Gastroesophageal sphincter (tissue), 4 donors: ENCODE measurements at regions not wholly inside any gene's neighbourhood (a gene's known extent, or its start where the extent isn't known, plus 50 kb on each side); places are given as distances from the start of the nearest gene placed in this dataset.

Experiments
- ATAC-seq: fragments of 150-250 bp; one replicate; pipeline ENCODE4 v1.9.1; 2016; ENCODE audit warnings: mild to moderate bottlenecking, moderate library complexity
- H3K27ac ChIP-seq, 4 donors: fragments of 200-600 bp; sonication (generic) in 3 of 4; 1 replicate in 3 of 4; 2 replicates in 1 of 4; pipeline ENCODE4 v1.5.1; 2016 to 2019
- H3K27me3 ChIP-seq: fragments of 200-600 bp; sonication (generic); one replicate; pipeline ENCODE4 v1.5.1; 2019
- H3K36me3 ChIP-seq, 2 donors: fragments of 200-600 bp; sonication (generic); one replicate each; pipeline ENCODE4 v1.5.1; 2019; ENCODE audit warnings: control low read depth in 1 of 2
- H3K4me1 ChIP-seq, 3 donors: fragments of 200-600 bp; sonication (generic); 1 replicate in 2 of 3; 2 replicates in 1 of 3; pipeline ENCODE4 v1.5.1; 2016 to 2019; ENCODE audit warnings: control low read depth in 2 of 3
- H3K4me3 ChIP-seq, 2 donors: fragments of 200-600 bp; sonication (generic); one replicate each; pipeline ENCODE4 v1.5.1; 2019; ENCODE audit warnings: mild to moderate bottlenecking in 1 of 2, moderate library complexity in 1 of 2
- H3K9me3 ChIP-seq, 3 donors: fragments of 200-600 bp; sonication (generic); one replicate each; pipeline ENCODE4 v1.5.1; 2017 to 2019; ENCODE audit warnings: control low read depth in 2 of 3
- EP300 ChIP-seq: sonication (generic); formaldehyde crosslinking; IDR thresholded peaks from one replicate; pipeline ENCODE4 v1.6.1; 2017; ENCODE audit warnings: antibody characterized with exemption, mild to moderate bottlenecking
- POLR2A ChIP-seq, 2 donors: fragments of 450-650 bp; IDR thresholded peaks; one replicate each; pipeline ENCODE4 v1.6.1; 2017; ENCODE audit warnings: antibody characterized with exemption in 2 of 2, mild to moderate bottlenecking in 2 of 2, moderate library complexity in 1 of 2
- POLR2AphosphoS5 ChIP-seq: sonication (generic); formaldehyde crosslinking; IDR thresholded peaks from one replicate; pipeline ENCODE4 v1.6.1; 2017; ENCODE audit warnings: antibody characterized with exemption
- WGBS, 2 donors: methylation state at CpG; one replicate each; pipeline ENCODE4 v1.1.5; 2018; ENCODE audit warnings: low coverage in 1 of 2; 5-methylcytosine and 5-hydroxymethylcytosine counted together
- TF ChIP-seq, protein P1 (sequence below), 4 experiments: fragments of 200-600 bp in 2 of 4; fragments of 450-650 bp in 2 of 4; sonication (generic) in 1 of 4; IDR thresholded peaks; one replicate each; pipeline ENCODE4 v1.5.1; 2017 to 2019; ENCODE audit warnings: antibody characterized with exemption in 4 of 4, mild to moderate bottlenecking in 2 of 4, moderate library complexity in 2 of 4

DNA sequence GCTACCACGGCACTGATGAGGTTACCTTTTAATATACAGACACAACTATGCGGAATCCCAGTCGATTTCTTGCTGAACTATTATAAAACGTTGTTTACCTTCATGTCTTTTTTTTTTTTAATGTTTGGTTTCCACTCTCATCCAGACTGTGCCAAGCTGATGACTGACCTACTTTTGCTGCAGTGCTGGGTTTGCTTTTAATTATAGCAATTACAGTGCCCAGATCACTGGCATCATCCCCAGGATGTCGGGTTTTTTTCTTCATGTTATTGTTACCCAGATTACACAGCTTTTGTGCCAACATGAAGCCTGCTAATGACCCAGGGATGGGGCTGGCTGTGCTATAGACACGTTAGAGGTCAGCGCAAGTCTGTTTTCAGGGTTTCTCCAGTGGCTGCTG is 294.0 kb upstream of the ATP10A start:
- Histone ChIP-seq H3K27ac (peak overlapping the region; percentile 70 to 78 (median 76)), H3K4me3 (no peak overlapping the region), H3K9me3 (peaks cover 0 to 9% (median 0%) of the 10 kb centered on the region in 3 donors), H3K27me3 (no peaks in the 10 kb centered on the region), H3K36me3 (no peaks in the 10 kb centered on the region), H3K4me1 (peaks cover 2 to 26% (median 2%) of the 10 kb centered on the region in 3 donors)
- ATAC-seq: peak; percentile 64
- 25 to 48% methylated on average over 4 to 7 of the region's 7 CpGs for WGBS, 2 donors
- TF ChIP-seq POLR2A (IDR thresholded peaks at IDR 0.05): no peak
- TF ChIP-seq POLR2AphosphoS5: peak; percentile 8

DNA sequence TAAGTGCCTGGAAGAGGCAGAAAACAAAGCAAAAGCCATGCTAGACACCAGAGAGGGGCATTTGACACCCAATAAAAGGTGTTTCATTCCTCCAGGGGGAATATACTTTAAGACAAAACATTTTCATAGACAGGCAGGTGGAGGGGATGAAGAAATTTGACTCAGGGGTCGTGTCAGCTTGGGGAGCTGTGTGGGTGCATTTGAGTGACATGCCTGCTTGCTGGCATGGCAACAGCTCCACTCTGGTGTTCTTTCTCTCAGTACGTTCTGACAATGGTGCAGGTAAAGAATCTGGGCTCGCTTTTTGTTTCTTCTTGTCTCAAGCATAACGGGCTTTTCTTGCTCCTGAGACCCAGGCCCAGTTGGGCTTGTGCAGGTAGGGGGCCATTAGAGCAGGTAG is 292.9 kb upstream of the ATP10A start:
- Histone ChIP-seq H3K36me3 (no peaks in the 10 kb centered on the region), H3K27me3 (no peaks in the 10 kb centered on the region), H3K27ac (peak overlapping the region in 3 of 4 donors; percentile 70 to 78 (median 75)), H3K4me1 (peaks cover 2 to 26% (median 2%) of the 10 kb centered on the region in 3 donors), H3K4me3 (no peak overlapping the region), H3K9me3 (peaks cover 0 to 9% (median 0%) of the 10 kb centered on the region in 3 donors)
- 72 to 76% methylated on average over 2 to 4 of the region's 4 CpGs for WGBS, 2 donors
- ATAC-seq: no peak
- TF ChIP-seq POLR2AphosphoS5: no peak
- no peak for TF ChIP-seq POLR2A (IDR thresholded peaks at IDR 0.05)
- TF ChIP-seq EP300: no peak
- TF ChIP-seq, protein P1, sequence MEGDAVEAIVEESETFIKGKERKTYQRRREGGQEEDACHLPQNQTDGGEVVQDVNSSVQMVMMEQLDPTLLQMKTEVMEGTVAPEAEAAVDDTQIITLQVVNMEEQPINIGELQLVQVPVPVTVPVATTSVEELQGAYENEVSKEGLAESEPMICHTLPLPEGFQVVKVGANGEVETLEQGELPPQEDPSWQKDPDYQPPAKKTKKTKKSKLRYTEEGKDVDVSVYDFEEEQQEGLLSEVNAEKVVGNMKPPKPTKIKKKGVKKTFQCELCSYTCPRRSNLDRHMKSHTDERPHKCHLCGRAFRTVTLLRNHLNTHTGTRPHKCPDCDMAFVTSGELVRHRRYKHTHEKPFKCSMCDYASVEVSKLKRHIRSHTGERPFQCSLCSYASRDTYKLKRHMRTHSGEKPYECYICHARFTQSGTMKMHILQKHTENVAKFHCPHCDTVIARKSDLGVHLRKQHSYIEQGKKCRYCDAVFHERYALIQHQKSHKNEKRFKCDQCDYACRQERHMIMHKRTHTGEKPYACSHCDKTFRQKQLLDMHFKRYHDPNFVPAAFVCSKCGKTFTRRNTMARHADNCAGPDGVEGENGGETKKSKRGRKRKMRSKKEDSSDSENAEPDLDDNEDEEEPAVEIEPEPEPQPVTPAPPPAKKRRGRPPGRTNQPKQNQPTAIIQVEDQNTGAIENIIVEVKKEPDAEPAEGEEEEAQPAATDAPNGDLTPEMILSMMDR (IDR thresholded peaks at IDR 0.05): no peak

DNA sequence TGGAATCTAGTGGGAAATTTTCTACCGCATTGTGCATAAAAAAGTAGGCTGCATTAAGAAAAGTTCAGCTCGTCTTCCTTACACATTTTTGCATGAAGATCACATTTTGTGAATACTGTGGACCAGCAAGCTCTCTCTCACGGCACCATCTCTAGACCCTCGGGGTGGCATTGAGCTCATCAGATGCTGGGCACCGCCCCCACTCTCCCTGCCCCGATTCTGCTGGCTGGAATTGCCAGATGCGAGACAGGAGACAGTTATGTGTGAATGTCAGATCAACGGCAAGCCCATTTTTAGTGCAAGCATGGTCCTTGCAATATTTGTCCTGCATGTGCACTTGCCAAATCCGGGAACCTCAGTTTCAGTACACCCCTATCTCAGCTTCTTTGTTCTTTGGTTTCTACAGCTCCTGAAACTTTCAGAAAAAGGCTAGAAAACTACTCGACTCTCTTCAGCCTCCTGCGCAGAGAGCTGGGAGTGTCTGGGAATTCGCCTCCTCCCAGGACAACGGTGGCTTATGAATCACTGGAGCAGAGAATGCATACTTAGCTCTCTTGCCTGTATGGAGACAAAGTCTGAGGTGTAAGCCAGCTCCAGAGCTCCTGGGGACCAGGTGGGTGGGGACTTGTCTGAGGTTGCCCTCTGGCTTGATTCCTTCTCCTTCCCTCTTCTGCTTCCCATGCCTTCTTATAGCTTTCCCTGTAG is 285.2 kb upstream of the ATP10A start:
- TF ChIP-seq, protein P1 (IDR thresholded peaks at IDR 0.05): no peak
- no peak for TF ChIP-seq EP300
- TF ChIP-seq POLR2A (IDR thresholded peaks at IDR 0.05): no peak
- no peak for TF ChIP-seq POLR2AphosphoS5

DNA sequence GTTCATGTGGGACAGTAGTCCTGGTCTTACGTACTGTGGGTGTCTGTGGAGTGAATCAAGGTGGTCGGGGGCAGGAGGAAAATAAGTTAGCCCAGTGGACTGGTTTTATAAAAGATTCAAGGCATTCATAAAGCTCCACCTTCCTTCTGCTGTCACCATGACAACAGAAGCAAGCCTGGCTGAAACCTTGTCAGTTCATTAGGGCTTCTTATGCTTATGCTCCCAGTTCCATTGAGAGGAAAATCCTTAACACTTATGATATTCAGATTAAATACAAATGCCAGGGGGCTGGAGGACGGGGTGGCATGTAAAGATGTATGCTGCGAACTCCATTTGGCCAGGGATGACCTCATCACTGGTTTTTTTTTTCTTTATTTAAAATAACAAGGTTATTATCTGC is 283.1 kb upstream of the ATP10A start:
- no peak for ATAC-seq
- no peaks in the 10 kb centered on the region for H3K9me3 ChIP-seq
- H3K4me1 ChIP-seq: peaks cover 0 to 10% (median 0%) of the 10 kb centered on the region in 3 donors
- 69 to 79% methylated on average over 4 of the region's 4 CpGs for WGBS, 2 donors
- TF ChIP-seq, protein P1 (IDR thresholded peaks at IDR 0.05): no peak
- no peak for TF ChIP-seq POLR2AphosphoS5
- no peak for TF ChIP-seq EP300
- TF ChIP-seq POLR2A (IDR thresholded peaks at IDR 0.05): no peak
- H3K27me3 ChIP-seq: no peaks in the 10 kb centered on the region
- no peak overlapping the region for H3K4me3 ChIP-seq
- no peaks in the 10 kb centered on the region for H3K36me3 ChIP-seq
- H3K27ac ChIP-seq: no peak overlapping the region

More for the DNA sequence above, 285.2 kb upstream of the ATP10A start:
- H3K4me1 ChIP-seq: no peaks in the 10 kb centered on the region
- H3K9me3 ChIP-seq: no peaks in the 10 kb centered on the region
- ATAC-seq: no peak
- no peak overlapping the region for H3K4me3 ChIP-seq
- no peaks in the 10 kb centered on the region for H3K27me3 ChIP-seq
- H3K36me3 ChIP-seq: no peaks in the 10 kb centered on the region
- 83 to 84% methylated on average over 9 to 12 of the region's 13 CpGs for WGBS, 2 donors
- no peak overlapping the region for H3K27ac ChIP-seq

DNA sequence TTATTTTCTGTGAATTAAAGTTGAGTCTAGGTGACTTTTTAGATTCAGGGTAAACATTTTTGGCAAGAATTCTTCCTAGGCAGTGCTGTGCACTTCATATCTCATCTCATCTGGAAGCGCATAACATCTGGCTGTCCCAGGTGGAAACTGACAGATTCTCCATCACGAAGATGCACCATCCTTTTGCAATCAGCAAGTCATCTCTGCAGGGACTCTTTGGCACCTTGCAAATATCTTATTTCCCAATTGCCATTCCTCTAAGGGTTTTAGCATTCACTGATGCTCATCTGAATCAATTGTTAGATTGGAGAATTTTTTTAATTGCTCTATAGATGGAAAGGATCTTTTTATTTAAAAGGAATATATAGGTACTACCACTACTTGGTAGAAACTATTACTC is 282.7 kb upstream of the ATP10A start:
- no peak for TF ChIP-seq EP300
- TF ChIP-seq, protein P1 (IDR thresholded peaks at IDR 0.05): no peak
- no peak for TF ChIP-seq POLR2A (IDR thresholded peaks at IDR 0.05)
- TF ChIP-seq POLR2AphosphoS5: no peak
- Histone ChIP-seq H3K27ac (no peak overlapping the region), H3K9me3 (no peaks in the 10 kb centered on the region), H3K4me3 (no peak overlapping the region), H3K4me1 (peaks cover 0 to 12% (median 0%) of the 10 kb centered on the region in 3 donors), H3K27me3 (no peaks in the 10 kb centered on the region), H3K36me3 (no peaks in the 10 kb centered on the region)
- WGBS, 2 donors: 71 to 79% methylated on average over 2 of the region's 2 CpGs
- ATAC-seq: no peak
